Activated naive CD4-positive, alpha-beta T cell treated with Interleukin-2 at 50 U/mL for 16 hours (primary cell): ENCODE measurements at regions not wholly inside any gene's neighbourhood (a gene's known extent, or its start where the extent isn't known, plus 50 kb on each side); places are given as distances from the start of the nearest gene placed in this dataset.

Experiments used
- DNase-seq: peaks from one replicate; pipeline ENCODE4 v3.0.0-alpha.2; 2020

DNA sequence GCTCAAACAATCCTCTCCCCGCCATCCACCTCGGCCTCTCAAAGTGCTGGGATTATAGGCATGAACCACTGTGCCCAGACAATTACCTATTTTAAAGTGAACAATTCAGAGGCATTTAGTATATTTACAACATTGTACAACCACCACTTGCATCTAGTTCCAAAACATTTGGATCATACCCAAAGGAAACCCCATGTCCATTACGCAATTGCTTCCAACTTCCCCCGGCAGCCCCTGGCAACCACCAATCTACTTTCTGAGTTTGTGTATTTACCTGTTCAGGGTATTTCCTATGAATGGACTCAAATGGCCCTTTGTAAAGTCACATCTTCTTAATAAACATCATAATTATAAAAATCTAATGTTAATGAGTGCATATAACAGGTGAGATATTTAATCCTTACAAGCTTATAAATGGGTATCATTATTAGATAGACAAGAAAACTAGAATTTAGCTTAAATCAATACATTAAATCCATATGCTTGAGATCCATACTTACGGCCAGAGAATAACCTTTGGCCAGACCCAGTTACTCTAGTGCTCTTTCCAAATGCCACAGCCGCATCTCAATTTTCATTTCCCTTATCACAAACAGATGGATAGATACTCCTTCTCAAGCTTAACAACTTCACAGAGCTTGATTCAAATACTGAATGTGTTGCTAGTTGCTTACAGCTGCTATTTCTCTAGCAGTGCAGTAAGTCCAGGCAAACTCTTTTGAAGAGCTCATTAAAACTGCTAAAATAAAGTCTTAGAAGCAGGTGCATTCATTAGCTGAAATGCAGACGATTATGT, 133.4 kb upstream of the MKLN1 start:
- DNase-seq, result no peak

DNA sequence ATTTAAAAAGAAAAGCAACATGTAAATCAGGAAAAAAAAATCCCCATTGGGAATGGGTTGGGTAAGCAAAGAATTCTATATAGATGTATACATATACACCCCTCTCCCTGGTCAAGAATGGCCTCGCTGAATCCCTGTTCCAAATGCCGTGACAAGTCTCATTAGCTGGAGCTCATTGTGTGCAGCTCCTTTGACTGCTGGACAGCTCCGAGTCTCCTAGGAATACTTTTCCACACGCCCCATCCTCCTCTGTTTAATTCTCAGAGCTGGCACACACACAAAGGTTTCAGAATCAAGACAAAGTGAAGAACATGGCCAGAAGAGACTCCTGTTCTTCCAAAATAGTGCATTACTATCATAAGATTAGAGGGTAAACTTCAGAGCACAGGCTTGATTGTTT, 130.9 kb upstream of the MKLN1 start:
- no peak for DNase-seq

DNA sequence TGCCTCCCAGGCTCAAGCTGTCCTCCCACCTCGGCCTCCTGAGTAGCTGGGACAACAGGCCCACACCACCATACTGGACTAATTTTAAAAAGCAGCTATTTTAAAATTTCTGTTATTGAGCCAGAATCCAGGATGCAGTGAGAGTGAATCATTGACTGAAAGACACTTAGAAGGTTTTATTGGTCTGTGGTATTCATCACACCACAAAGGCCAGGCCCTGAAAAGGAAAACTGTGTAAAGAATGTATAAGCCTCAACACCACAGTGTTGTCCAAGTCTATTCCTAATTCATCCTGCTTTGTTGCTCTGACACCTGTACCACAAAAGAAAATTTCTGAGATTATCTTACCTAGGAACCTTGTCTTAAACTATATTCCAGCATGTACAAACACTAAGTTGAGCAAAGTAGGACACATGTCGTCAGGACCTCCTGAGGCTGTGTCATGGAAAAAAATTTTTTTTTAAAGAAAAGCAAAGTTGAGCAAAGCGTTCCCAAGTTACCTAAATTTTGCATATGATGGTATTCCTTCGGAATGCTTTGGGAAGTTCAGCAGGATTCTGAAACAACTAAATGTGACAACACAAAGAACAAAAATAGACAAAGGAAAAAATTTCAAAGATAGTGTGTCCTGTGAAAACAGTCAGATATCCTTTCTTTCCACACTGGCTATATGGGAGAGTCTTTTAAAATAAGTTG, 129.6 kb upstream of the MKLN1 start:
- DNase-seq, result no peak

DNA sequence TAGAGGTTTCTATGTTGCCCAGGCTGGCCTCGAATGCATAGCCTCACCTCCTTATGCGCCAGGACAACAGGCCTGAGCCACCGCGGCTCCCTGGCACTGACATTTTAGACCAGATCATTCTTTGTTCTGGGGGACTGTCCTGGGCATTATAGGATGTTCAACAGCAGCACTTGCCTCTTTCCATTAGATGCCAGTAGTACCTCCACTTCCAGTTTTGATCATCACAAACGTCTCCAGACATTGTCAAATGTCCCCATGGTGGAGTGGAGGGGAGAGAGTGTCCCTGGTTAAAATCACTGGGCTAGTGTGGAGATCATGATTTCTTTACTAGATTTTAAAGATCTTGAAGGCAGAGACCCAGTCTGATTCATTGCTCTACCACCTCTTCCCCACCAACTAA, 125.2 kb upstream of the MKLN1 start:
- no peak for DNase-seq

DNA sequence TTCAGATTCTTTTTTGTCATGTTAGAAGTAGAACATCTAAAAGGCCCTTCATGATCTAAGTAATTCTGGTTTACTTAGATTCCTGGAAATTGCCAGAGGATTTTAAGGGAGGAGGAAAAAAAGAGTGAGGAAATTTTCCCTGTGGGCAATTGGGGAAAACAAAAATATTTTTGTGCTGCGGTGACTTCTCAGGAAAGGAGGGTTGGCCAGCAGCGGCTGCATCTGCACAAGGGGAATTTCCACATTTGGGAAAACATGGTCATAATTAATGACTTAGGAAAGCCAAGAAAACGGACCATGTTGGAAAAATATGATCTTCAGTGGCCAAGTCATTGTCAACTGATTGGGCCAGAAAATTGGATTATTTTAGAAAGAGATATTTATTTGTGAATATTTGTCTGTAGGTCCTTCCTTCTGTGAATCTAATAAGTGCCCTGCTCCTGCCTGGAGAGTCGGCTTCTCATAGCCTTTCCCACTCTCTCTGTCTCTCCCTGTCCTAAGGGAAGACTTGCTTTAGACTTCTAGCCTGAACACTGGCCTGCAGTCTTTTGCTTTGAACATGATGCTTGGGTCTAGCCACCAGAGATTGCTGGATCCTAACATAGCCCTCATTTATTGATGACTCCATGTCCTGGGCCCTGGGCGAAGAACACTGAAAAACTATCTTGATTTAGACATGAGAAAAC, 124.2 kb upstream of the MKLN1 start:
- DNase-seq, result no peak

DNA sequence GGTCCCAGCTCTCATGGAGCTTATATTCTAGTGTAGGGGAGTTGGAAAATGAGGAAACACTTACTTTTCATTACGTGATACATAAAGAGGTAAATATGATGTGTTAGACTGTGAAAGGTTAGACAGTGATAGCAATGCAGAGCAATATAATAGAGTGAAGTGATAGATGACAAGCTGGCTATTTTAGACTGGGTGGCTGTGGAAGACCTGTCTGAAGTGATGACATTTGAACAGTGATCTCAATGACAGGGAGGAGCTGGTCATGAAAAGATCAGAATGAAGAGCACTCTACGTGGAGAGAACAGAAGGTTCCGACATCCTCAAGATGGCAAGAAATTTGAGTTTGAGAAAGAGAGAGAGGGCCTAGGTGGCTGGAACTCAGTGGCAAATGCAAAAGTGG, 118.9 kb upstream of the MKLN1 start:
- no peak for DNase-seq

DNA sequence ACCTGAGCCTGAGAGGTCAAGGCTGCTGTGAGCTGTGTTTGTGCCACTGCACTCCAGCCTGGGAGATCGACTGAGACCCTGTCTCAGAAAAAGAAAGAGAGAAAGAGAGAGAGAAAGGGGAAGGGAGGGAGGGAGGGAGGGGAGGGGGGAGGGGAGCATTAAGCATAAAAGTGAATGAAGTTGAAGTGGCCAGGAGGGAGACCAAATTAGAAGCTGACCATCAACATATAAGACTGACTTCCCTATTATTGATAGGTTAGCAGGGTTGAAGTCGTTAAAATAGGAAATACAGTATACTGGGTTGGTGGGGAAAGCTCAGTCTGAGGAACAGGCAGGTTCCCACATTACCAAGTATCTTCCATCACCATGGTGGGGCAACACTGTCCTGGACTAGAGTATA, 117.1 kb upstream of the MKLN1 start:
- no peak for DNase-seq

DNA sequence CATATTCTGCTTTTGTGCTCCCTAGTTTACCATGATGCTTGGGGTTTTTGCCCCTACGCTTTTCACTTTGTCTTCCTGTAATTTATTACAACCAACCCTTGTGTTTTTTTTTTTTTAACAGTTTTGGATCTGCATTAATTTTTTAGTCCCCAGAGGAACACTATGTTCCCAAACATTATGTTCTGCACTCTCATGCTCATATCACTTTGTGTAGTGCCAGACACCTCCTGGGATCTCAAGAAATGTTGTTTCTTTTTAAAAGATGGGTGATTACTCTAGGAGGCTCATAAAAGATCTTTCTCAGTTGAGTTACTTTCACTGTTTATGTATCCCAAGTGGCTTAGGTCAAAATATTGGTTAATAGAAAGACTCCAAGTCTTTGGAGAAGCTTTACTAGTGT, 116.2 kb upstream of the MKLN1 start:
- no peak for DNase-seq

DNA sequence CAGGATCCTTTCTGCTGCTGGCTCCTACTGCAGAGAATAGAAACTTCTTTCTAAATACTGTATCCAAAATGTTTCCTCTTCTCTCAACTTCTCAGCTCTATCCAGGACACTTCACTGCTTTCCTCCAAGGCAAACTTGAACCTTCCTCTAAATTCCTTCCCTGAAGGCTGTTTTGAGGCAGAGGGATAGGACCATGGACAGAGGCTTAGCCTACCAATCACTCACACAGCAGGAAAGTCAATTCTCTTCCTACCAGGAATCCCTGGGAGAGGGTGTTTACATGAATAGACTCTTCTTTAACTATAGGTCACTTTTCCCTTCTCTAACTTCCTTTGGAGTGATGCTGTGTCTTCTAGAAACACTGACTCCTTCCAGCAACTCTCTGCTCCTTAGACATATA, 115.6 kb upstream of the MKLN1 start:
- DNase-seq, result no peak

DNA sequence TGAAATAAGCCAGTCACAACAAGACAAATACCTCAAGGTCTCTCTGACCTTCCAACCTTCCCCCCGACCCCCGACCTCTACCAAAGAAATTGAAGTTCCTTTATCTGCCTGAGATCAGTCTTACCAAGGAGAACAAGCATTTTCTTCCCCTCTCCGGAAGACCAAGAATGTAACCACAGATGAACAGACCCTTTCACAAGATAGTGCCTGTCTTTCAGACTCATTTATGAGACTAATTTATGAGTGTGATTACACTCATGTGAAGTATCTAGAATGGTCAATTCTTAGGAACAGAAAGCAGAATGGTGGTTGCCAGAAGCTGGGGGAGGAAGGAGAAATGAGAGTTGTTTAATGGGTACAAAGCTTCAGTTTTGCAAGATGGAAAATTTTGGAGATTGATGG, 108.9 kb upstream of the MKLN1 start:
- DNase-seq, result no peak

DNA sequence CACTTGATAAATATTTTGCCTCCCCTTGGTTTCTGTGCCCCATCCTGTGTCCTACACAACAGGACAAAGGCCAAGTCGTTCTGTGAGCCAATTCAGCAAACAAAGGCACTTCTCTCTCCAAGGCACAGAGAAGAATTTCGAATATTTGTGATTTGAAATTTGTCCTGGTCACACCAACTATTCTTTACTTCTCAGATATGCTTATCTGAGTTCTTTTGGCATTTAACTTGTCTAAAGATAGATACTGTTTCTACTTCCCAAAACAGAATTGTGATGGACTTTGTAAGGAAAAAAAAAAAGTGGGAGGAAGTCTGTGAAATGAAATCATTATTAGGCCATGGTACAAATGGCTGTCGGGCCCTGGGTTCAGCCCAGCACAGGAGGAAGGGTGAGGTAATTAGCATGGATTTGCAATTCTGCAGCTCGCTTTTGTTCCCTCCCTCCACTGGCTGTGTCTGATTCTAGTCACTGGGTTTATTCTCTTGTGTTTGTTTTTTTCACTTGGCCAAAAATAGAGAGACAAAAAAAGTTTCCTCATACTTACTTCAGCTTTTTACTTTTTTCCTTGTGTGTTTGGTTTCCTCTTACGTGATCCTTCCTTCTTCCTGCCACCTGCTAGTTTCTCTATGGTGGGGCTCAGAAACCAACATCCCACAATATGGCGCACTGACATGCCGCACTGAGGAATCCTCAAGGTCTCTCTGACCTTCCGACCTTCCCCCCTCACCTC, 108.2 kb upstream of the MKLN1 start:
- DNase-seq, result no peak

DNA sequence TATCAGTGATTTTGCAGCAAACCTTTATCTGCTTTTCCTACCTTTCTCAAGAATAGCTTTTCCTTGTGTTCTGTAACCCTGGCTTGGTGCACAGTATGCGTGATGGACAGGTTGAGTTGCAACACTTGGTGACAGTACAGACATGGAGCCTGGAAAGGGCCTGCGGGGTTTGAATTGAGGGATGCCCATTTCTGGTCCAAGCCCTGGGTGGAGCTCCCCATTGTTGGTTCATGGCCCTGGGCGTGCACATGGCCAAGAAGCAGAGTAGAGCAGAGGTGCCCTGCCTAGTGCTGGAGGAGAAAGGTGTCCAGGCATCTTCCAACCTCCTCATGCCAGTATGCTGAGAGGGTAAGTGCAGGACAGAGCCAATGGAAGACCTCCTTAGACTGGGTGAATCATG, 106.6 kb upstream of the MKLN1 start:
- no peak for DNase-seq

DNA sequence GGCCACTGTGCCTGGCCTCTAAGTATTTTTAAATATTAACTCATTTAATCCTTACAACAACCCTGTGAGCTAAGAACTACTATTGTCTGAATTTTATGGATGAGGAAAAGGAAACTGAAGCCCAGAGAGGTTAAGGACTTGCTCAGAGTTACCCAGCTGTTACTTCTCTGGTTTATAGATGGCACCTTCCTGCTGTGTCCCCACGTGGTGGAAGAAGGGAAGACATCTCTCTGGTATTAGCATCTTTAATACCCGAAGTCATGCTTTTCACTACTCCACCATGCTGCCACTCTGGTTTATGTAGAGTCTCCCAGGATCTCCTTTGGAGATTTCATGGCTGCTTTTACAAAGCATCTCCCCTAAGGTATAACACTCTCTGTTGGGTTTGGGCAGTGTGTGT, 105.5 kb upstream of the MKLN1 start:
- no peak for DNase-seq

DNA sequence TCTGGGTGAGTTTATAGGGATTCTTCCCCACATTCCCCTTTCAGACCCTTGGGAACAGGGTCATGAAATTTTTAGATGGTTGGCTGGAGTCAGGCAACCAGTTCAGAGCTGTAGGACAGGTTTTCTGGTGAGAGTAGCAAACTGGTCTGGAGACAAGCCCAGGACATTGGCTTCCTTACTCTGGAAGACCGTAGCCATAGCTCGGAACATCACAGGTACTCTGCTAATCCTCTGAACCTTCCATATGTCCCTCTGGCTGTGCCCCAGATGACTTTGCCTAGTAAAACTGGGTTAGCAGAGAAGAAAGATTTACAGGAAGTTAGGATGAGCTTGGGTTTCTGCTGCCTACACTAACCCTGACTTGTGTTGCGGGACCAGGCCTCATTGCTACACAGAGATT, 104.5 kb upstream of the MKLN1 start:
- DNase-seq, result no peak

DNA sequence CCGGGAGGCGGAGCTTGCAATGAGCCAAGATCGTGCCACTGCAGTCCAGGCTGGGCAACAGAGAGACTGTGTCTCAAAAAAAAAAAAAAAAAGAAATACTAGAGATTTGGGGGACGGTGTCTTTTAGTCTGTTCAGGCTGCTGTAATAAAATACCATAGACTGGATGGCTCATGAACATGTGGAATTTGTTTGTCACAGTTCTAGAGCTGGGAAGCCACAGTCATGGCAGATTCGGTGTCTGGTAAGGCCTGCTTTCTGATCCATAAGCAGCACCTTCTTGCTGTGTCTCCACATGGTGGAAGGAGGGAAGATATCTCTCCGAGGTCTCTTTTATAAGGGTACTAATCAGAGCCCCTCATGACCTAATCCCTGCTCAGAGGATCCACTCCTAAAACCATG, 102.7 kb upstream of the MKLN1 start:
- no peak for DNase-seq

DNA sequence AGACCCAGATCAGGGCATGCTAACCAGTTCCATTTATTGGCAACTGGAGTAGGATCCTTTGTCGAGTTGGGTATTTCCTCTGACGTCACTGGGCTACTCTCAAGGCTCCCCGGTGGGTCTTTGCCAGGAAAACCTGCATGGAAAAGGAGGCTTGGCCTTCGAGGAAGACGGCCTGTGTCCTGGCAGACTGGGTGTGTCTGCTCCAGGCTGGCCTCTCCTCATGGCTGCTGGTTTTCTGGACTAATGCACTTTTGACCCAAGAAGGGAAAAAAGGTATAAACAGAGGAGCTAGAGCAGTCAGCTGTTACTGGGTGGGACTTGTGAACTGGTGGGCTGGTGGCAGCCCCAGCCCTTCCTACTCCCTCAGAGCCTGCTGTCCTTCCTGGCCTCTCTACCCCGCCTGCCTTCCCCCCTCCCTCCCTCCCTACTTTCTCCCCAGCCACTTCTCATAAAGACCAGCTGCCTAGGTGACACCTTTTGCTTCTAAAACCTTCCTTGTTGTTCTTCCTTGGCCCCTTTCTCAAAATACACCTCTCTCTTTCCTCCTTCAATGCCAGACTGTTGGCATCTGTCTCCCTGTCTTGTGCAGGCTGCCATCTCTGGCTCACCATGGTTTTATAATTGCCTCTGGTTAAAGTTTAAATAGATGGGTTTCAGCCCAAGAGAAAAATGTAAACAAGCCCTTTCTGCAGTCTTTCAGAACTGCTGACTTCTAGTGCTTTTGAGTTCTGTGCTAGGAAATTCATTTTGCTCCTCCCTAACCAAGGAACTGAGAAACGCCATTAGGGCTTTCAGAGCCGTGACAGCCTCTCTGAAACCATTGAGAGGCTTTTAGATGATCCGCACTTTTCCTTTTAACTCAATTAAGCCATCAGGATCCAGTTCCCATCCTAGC, 101.8 kb upstream of the MKLN1 start:
- DNase-seq, result no peak

DNA sequence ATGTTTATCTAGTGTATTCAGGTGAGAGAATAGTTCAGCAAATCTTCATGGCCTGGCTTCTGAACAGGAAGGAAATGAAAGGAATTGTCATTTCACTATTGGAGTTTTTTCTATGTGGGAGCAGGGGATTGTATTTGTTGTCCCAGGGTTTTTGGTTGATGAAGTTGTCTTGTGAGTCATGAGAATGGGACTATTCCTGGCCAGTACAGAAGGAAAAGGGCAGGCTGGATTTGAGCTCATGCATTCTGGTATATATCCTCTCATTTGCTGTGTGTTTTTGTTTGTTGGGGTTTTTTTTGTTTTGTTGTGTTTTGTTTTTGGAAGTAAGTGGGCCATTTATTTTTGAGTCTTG, 101.2 kb upstream of the MKLN1 start:
- DNase-seq, result no peak

DNA sequence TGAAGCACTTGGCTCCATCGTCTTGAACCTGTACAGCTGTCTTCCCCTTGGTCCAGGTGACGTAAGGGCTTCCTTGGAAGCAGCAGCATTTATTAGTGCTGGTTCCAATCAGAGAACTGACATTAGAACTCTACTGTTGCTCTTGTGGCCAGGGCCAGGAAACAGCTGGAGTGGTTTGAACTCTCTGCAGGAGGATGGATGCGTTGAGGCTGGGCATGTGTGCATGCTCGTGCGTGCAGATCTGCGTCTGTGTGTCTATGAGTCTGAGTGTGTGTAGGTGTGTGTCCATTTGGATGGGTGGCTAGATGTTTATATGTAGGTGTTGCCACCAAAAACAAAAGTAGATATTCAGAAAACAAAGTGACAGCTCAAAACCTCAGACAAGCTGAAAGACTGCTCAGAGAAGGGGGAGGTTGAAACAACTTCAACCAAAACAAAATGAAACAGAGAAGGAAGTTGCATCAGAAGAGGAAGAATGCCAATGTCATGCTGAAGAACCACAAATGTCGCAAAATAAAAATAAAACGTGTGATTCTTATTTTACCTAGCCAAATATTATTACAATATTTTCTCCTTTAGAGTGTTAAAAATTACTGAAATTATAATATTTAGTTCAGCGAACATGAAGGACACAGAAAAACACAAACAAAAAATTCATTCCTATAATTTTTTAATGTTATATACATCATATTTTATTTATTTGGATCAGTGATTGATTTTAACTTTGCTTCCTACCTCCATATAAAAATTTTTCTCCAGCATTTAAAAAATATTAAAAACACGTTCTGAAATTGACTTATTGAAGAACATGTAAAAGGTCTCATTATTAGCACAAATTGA, 96.1 kb upstream of the MKLN1 start:
- DNase-seq, result peak; percentile 76

DNA sequence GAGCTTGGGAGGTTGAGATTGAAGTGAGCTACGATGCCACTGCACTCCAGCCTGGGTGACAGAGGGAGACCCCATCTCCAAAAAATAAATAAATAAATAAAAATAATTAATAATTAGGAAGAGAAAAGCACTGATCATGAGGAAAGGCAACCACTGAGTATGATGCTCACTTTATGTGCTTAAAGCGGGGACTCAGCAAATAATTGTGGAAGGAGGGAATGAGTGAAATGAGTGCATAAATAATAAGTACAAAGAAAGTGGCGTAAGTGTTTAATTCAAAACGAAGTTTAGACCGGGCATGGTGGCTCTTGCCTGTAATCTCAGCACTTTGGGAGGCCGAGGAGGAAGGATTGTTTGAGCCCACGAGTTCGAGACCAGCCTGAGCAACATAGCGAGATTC, 94.9 kb upstream of the MKLN1 start:
- DNase-seq, result no peak

DNA sequence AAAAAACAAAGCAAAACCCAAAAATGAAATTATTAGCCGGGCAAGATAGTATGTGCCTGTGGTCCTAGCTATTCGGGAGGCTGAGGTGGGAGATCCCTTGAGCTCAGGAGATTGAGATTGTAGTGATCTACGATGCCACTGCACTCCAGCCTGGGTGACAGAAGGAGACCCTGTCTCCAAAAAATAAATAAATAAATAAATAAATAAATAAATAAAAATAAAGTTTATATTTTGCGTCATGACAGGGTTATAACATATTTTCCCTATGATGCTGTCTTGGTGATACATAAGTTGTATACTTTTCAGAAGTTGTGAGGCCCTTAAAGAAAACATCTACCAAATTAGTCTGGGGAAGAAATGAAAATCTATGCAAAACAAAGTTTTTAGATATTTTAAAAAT, 94.5 kb upstream of the MKLN1 start:
- no peak for DNase-seq

DNA sequence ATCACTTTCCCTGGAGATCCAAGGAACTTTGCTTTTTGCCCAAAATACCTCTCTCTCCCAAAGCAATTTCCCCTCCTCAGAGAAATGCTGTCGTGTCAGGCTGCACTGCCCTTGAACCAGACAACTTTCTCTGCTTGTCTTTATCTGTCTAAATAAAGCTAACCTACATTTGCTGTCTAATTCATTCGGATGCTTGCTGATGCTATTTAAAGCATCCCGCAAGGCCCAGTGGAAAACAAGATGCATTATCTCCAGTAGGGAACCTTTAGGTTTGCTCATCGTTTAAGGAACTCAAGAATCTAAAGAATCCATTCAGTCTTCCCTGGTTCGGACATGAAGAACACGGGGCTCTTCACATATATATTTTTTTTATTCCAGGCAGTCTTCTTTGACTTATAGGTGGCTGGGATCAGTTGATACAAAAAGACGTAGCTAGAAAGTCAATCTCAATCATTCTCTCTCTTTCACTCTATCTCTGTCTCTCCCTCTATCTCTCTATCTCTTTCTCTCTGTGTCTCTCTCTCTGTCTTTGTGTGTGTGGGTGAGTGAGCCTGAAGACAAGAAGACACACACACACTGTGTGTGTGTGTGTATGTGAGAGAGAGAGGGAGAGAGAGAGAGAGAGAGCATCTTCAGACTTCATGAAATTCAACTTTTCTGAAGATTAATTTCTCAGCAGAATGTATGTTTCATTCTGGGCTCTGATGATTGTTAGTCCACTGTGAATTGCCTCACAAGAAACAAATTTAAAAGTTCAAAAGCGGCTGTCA, 92.8 kb upstream of the MKLN1 start:
- DNase-seq, result no peak
